ENCODE measurements at regions not wholly inside any gene's neighbourhood (a gene's known extent, or its start where the extent isn't known, plus 50 kb on each side); places are given as distances from the start of the nearest gene placed in this dataset.

- POLR2A ChIA-PET, result no interaction called here
- Histone ChIP-seq H3K27ac (ENCODE audit: extremely low read depth, low read depth, low read length) (no peak overlapping the region), H3K36me3 (ENCODE audit: control insufficient read depth in 2 of 2, insufficient read depth in 1 of 2, low read length in 2 of 2) (no peaks in the 10 kb centered on the region), H3K4me3 (ENCODE audit: low read depth, low read length) (no peak overlapping the region), H3K4me1 (ENCODE audit: control insufficient read depth, insufficient read depth, low read length) (no peaks in the 10 kb centered on the region), H3K9me3 (ENCODE audit: control insufficient read depth, insufficient read depth, low read depth, low read length) (no peaks in the 10 kb centered on the region)
- no peak for TF ChIP-seq ZNF157 (tag by site-specific recombination; IDR thresholded peaks at IDR 0.05)
- TF ChIP-seq ZNF114 (tag by site-specific recombination; IDR thresholded peaks at IDR 0.05), result no peak
- no peak for TF ChIP-seq ZNF398 (tag by site-specific recombination; IDR thresholded peaks at IDR 0.05)
- no peak for TF ChIP-seq KLF16 (tag by site-specific recombination; IDR thresholded peaks at IDR 0.05)
- no peak for TF ChIP-seq ZNF473 (tag by site-specific recombination; IDR thresholded peaks at IDR 0.05)
- TF ChIP-seq OSR2 (tag by site-specific recombination; IDR thresholded peaks at IDR 0.05), result no peak
- TF ChIP-seq SALL2 (tag by site-specific recombination; IDR thresholded peaks at IDR 0.05; ENCODE audit: borderline replicate concordance), result no peak
- no peak for TF ChIP-seq ZSCAN18 (tag by site-specific recombination; IDR thresholded peaks at IDR 0.05)
- TF ChIP-seq ZNF629 (tag by site-specific recombination; IDR thresholded peaks at IDR 0.05), result no peak
- no peak for TF ChIP-seq ELK4 (IDR thresholded peaks at IDR 0.05; ENCODE audit: borderline replicate concordance, low read depth, low read length)
- no peak for TF ChIP-seq PRDM10 (tag by site-specific recombination; IDR thresholded peaks at IDR 0.05)
- no peak for TF ChIP-seq ZBTB20 (tag by site-specific recombination; IDR thresholded peaks at IDR 0.05)
- no peak for TF ChIP-seq ZBTB48 (tag by site-specific recombination; IDR thresholded peaks at IDR 0.05)
- no peak for TF ChIP-seq ZNF518A (tag by site-specific recombination; conservative IDR thresholded peaks at IDR 0.05; ENCODE audit: low read depth)
- TF ChIP-seq ZSCAN16 (tag by site-specific recombination; IDR thresholded peaks at IDR 0.05), result no peak
- TF ChIP-seq ZNF10 (tag by site-specific recombination; IDR thresholded peaks at IDR 0.05), result no peak
- CTCF ChIA-PET, result no interaction called here
Measured at GRCh38 chr2:14560716-14561115, 71.8 kb upstream of the LRATD1 start.
